ENCODE measurements at regions not wholly inside any gene's neighbourhood (a gene's known extent, or its start where the extent isn't known, plus 50 kb on each side); places are given as distances from the start of the nearest gene placed in this dataset.

DNA sequence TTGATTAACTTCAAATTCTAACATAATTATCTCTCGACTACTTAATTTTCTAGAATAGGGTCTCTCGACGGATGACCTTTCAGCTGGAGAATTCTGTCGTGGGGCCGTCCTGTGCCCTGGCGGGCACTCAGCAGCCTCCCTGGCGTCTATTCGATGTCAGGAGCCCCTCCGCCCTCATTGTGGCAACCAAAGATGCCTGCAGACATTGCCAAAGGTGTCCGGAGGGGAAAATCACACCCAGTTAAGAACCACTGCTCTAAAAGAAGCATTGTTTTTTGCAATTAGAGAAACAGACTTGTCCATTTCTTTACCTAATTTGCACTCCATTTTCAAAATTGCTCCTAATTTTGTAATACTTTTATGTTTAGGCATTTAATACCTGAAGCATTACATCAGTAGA lies 79.2 kb upstream of the ARHGEF7 start:
- 80% methylated on average over 10 of the region's 10 CpGs for WGBS

DNA sequence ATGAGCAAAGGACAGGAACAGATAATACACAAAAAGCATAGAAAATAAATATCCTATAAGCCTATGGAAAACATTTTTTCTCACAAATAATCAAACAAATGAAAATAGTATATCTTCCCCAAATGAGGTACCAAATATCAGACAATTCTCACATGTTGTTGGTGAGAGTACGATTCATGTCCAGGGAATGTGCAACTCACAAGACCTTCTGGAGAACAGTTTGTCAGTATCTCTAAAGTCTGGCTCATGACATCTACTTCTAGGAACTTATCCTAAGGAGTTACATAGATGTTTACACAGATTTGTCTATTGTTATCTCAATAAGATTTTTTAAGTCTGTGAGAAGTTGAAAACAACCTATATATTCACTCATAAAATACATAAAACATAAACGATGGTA lies 80.3 kb upstream of the ARHGEF7 start:
- intact Hi-C loops (cut with DNase I) = no loop called here
- 76% methylated on average over 2 of the region's 2 CpGs for WGBS

More for the DNA sequence above, 79.2 kb upstream of the ARHGEF7 start:
- DNase-seq (ENCODE audit: extremely low spot score) = no peak
- TF ChIP-seq, protein P1, sequence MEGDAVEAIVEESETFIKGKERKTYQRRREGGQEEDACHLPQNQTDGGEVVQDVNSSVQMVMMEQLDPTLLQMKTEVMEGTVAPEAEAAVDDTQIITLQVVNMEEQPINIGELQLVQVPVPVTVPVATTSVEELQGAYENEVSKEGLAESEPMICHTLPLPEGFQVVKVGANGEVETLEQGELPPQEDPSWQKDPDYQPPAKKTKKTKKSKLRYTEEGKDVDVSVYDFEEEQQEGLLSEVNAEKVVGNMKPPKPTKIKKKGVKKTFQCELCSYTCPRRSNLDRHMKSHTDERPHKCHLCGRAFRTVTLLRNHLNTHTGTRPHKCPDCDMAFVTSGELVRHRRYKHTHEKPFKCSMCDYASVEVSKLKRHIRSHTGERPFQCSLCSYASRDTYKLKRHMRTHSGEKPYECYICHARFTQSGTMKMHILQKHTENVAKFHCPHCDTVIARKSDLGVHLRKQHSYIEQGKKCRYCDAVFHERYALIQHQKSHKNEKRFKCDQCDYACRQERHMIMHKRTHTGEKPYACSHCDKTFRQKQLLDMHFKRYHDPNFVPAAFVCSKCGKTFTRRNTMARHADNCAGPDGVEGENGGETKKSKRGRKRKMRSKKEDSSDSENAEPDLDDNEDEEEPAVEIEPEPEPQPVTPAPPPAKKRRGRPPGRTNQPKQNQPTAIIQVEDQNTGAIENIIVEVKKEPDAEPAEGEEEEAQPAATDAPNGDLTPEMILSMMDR (IDR thresholded peaks at IDR 0.05) = no peak
- TF ChIP-seq POLR2AphosphoS5 (IDR thresholded peaks at IDR 0.05) = no peak
- no peak for TF ChIP-seq POLR2A (IDR thresholded peaks at IDR 0.05; ENCODE audit: low read depth)
- TF ChIP-seq EP300 (IDR thresholded peaks at IDR 0.05) = no peak
- Histone ChIP-seq H3K4me3 (no peak overlapping the region), H3K4me1 (no peaks in the 10 kb centered on the region), H3K9me3 (no peaks in the 10 kb centered on the region), H3K27me3 (peaks cover 0 to 9% (median 0%) of the 10 kb centered on the region in 4 donors), H3K27ac (replicated peaks in 1 of 4) (no peak overlapping the region), H3K36me3 (no peaks in the 10 kb centered on the region)
- intact Hi-C loops (cut with DNase I) = no loop called here

DNA sequence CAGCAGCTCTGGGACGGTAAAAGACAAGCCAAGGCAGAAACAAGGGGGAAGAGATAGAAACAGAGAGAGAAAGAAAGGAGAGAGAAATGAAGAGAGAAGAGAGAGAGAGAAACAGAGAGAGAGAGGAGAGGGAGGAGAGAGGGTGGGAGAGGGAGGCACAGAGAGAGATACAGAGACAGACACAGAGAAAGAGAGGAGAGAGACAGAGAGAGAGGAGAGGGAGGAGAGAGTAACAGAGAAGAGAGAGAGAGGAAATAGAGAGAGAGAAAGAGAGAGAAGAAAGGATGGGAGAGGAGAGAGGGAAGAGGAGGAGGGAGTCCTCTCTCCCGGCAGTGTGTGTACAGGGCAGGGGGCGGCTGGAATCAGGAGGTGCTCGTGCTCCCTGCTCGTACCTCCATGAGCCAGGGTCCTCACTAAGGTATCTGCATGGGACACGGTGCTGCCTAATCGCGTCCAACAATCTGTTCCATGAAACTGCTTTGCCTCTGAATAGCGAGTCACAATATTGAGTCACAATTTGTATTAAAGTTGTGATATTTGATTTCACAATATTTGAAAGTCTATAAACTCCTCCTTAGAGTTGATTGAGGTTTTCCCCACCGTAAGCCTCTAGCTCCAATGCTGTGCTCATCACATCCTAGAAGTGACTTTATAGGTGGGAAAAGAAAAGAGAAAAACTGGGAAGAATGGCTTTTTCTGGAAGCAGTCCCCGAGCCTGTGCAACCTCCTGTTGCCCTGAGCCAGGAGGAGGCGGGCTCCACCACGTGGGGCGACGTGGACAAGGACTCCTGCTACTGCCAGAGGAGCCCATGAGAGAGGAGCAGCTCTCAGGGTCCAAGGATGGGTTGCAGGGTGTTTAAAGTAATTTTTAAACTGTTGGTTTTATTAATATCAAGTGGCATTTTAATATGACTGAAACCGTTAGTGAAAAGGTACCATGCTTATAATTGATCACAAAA lies 81.7 kb upstream of the ARHGEF7 start:
- Histone ChIP-seq H3K27me3 (peaks cover 0 to 10% (median 0%) of the 10 kb centered on the region in 4 donors), H3K9me3 (no peaks in the 10 kb centered on the region), H3K36me3 (no peaks in the 10 kb centered on the region), H3K4me1 (no peaks in the 10 kb centered on the region), H3K27ac (replicated peaks in 1 of 4) (no peak overlapping the region), H3K4me3 (no peak overlapping the region)
- no peak for DNase-seq (ENCODE audit: extremely low spot score)
- intact Hi-C loops (cut with DNase I) = no loop called here
- TF ChIP-seq POLR2A (IDR thresholded peaks at IDR 0.05; ENCODE audit: low read depth) (no peak), EP300 (IDR thresholded peaks at IDR 0.05) (no peak), POLR2AphosphoS5 (IDR thresholded peaks at IDR 0.05) (no peak)
- TF ChIP-seq, protein P1 (IDR thresholded peaks at IDR 0.05) = no peak
- 67% methylated on average over 16 of the region's 16 CpGs for WGBS

More for the DNA sequence above, 80.3 kb upstream of the ARHGEF7 start:
- Histone ChIP-seq H3K9me3 (no peaks in the 10 kb centered on the region), H3K4me1 (no peaks in the 10 kb centered on the region), H3K27me3 (peaks cover 0 to 7% (median 0%) of the 10 kb centered on the region in 4 donors), H3K4me3 (no peak overlapping the region), H3K27ac (replicated peaks in 1 of 4) (no peak overlapping the region), H3K36me3 (no peaks in the 10 kb centered on the region)
- no peak for DNase-seq (ENCODE audit: extremely low spot score)
- TF ChIP-seq EP300 (IDR thresholded peaks at IDR 0.05) = no peak
- no peak for TF ChIP-seq POLR2AphosphoS5 (IDR thresholded peaks at IDR 0.05)
- TF ChIP-seq POLR2A (IDR thresholded peaks at IDR 0.05; ENCODE audit: low read depth) = no peak
- TF ChIP-seq, protein P1 (IDR thresholded peaks at IDR 0.05) = no peak

DNA sequence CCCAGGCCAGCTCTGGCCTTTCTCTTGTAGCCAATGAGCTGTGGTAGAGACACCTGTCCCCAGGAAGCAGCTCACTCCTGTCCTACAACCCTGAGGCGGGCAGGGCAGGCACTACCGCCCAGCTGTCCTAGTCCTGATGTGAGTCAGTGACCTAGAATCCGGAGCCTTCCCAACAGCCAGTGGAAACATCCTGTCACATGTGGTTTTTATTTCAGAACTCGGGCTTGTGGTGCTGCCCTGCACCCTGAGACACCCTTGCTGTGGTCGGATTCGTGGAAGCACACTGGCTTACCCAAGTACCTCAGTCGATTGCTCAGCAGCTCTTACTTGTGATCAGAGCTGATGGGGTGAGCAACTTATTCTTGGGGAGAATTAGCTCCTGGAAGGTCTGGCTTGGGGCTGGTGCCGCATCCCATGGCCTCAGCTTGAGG lies 83.6 kb upstream of the ARHGEF7 start:
- intact Hi-C loops (cut with DNase I) = no loop called here
- WGBS = 72% methylated on average over 8 of the region's 8 CpGs
- DNase-seq (ENCODE audit: extremely low spot score) = no peak

More for the DNA sequence above, 83.6 kb upstream of the ARHGEF7 start:
- Histone ChIP-seq H3K27ac (replicated peaks in 1 of 4) (no peak overlapping the region), H3K36me3 (no peaks in the 10 kb centered on the region), H3K9me3 (no peaks in the 10 kb centered on the region), H3K27me3 (peaks cover 0 to 10% (median 0%) of the 10 kb centered on the region in 4 donors), H3K4me1 (no peaks in the 10 kb centered on the region), H3K4me3 (no peak overlapping the region)
- TF ChIP-seq POLR2AphosphoS5 (IDR thresholded peaks at IDR 0.05) (no peak), EP300 (IDR thresholded peaks at IDR 0.05) (no peak), POLR2A (IDR thresholded peaks at IDR 0.05; ENCODE audit: low read depth) (no peak)
- TF ChIP-seq, protein P1 (IDR thresholded peaks at IDR 0.05) = no peak
